ENCODE measurements at regions not wholly inside any gene's neighbourhood (a gene's known extent, or its start where the extent isn't known, plus 50 kb on each side); places are given as distances from the start of the nearest gene placed in this dataset.
"Not testable (repeated sequence)": the region's sequence is repeated elsewhere in the genome, so short reads cannot be mapped to it uniquely, and the experiment has no call there.

DNA sequence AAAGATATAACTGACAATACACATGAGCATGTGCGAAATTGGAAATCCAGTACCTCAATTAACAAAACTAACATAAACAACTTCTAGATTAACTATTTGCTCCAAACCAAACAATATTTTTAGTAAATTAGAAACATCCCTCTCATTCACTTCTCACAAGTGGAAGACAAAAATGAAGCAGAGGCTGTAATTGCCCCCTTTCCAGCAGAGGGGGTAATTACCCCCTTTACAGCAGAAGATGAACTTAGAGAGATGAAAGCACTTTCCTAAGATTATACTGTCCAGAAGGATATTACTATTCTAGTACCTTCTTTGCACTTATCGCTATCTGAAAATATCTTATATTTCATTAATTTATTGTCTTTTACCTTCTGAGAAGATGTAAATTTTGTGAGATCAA lies 1025.2 kb downstream of the FSCB start:
- no peak for FAIRE-seq
- DNase-seq (ENCODE audit: insufficient read length, low spot score), result no peak

DNA sequence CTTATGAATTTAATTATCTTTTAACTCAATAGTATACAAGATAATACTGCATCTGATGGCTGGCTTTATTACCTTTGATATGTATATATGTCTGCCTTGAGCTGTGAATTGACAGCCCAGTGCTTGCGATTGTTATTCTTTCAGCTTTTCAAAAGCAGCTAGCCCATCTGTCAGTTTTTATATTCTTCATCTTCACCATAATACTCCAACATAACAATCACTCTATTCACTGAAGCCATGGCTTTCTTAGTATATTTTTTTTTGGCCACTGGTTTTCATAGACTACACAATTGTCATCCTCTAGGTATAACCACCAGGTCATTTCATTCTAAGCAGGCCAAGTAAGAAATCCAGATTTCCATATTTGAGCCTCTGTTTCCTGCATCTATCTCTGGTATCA lies 1026.1 kb downstream of the FSCB start:
- FAIRE-seq (no peak), DNase-seq (ENCODE audit: insufficient read length, low spot score) (no peak)

DNA sequence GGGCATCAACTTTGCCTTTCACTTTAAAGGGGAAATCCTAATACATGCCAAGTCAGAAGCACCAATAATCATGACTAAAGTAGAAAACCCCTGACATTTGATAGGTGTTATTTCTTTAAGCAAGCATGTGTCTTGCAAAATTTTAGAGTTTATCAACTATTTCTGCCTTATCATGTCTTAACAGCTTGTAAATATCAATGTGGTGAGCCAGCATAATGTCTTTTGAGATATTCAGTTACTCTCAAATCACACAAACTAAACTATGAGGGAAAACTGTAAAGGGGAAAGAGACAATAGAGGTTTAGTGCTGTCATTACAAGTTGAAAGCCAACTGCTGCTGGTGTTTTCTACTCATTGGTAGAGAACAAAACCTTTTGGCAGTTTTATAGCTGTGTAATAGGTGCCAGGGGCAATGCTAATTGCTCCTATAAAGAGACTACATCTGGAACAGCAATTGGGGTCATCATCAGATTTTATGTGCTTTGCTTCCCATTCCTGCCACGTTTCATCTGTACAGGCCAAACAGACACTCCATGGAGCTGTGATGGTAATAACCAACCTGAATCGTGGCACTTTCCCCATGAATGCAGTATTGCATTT lies 1027.4 kb downstream of the FSCB start:
- FAIRE-seq (no peak), DNase-seq (ENCODE audit: insufficient read length, low spot score) (no peak)

DNA sequence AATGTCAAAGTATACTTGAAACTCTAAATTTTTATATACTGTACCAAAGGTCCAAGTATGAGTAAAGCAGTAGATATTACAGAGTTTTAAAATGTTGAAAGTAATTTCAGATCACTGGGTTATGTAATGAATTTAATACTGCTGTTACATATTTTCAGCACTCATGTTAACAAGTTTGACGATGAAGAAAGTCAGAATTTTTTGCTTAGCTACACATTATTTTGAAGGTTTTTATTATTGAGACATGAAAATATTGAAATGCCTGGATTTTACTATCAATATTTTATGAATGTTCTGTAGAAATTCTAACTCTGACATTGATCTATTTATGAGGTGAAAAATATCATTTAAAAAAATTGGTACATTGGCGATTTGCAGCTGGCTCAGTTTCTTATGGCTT lies 1030.3 kb downstream of the FSCB start:
- no peak for FAIRE-seq
- no peak for DNase-seq (ENCODE audit: insufficient read length, low spot score)

DNA sequence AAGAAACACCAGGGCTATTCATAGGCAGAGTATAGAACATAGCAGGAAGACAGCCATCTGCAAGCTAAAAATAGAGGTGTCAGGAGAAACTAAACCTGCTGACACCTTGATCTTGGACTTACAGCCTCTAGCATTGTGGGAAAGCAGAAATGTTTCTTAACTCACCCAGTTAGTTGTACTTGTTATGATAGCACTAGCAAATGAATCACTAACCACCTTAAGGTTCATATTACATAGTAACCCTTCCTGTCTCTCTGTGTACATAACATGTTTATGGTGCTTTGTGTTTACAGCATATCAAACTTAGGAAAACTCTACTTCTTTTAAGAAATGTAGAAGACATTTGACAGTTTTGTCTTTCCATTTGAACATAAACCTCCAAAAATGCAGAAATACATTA lies 1031.3 kb downstream of the FSCB start:
- FAIRE-seq (no peak), DNase-seq (ENCODE audit: insufficient read length, low spot score) (no peak)

DNA sequence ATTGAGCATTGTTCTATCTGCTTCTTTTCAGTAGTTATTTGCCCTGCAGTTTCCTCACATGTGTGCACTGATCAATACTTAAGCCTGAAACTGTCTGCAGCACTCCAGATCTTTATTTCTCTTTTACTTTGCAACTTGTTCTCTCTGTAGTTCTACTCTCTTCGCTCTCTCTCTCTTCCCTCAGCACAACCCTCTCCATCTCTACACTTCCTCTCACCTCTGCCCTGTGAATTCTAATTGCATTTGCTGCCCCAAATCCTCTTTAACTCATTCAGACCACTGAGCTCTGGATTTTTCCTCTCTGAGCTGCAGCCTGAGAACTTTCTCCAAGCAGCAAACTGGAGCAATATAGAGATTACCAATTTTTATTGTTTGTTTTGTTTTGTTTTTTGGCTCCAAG lies 1035.5 kb downstream of the FSCB start:
- FAIRE-seq, result no peak
- no peak for DNase-seq (ENCODE audit: insufficient read length, low spot score)

DNA sequence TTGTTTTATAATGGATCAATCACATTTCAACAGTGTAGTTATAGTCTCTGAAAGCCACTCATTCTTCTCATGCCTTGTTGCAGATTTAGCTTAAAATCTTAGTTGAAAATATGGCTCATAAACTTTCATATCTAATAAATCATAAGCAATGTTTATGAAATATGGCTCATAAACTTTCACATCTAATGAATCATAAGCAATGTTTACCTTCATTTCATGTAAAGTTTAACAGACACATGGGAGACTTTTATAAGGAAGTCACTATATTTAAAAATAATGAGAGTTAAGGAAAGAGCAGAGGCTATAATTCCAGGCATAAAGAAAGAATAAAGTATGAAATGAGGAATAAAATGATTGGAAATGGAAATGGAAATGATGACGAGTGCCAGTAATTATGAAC lies 1042.1 kb downstream of the FSCB start:
- no peak for FAIRE-seq
- DNase-seq (ENCODE audit: insufficient read length, low spot score), result no peak

DNA sequence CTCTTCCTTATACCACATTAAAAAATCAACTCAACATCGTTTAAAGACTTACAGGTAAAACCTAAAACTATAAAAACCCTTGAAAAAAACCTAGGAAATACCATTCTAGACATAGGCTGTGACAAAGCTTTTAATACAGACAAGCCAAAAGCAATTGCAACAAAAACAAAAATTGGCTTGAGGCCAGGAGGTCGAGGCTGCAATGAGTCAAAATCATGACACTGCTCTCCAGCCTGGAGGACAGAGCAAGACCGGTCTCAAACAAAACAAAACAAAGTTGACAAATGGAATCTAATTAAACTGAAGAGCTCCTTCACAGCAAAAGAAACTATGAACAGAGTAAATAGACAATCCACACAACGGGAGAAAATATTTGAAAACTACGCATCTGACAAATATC lies 1057.8 kb downstream of the FSCB start:
- FAIRE-seq, result no peak
- DNase-seq (ENCODE audit: insufficient read length, low spot score), result no peak

DNA sequence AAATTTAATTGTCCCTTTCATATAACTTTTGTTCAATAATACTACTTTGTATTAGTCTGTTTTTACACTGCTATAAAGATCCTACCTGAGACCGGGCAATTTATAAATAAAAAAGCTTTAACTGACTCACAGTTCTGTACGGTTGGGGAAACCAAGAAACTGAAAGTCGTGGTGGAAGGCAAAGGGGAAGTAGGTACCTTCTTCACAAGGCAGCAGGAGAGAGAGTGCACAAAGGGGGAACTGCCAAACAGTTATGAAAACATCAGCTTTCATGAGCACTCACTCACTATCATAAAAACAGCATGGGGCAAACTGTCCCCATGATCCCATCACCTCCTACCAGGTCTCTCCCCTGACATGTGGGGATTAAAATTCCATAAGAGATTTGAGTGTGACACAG lies 1069.0 kb downstream of the FSCB start:
- no peak for DNase-seq (ENCODE audit: insufficient read length, low spot score)
- no peak for FAIRE-seq

DNA sequence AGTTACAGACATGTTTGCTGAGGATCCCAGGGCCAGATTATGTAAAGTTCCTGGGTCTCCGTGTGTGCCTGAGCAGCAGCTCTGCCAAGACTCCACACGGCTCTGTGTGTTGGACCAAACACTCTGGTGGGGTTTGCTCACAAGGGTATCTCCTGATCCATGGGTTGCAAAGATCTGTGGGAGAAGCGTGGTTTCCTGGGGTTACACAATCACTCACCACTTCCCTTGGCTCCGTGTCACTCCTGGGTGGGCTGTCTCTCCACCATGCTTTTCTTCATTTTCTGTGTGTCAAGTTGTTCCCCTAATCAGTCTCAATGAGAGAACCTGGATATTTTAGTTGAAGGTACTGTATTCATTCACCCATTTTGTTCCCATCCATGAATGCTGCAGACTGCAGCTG lies 1088.8 kb downstream of the FSCB start:
- DNase-seq (ENCODE audit: insufficient read length, low spot score), result no peak
- no peak for FAIRE-seq

DNA sequence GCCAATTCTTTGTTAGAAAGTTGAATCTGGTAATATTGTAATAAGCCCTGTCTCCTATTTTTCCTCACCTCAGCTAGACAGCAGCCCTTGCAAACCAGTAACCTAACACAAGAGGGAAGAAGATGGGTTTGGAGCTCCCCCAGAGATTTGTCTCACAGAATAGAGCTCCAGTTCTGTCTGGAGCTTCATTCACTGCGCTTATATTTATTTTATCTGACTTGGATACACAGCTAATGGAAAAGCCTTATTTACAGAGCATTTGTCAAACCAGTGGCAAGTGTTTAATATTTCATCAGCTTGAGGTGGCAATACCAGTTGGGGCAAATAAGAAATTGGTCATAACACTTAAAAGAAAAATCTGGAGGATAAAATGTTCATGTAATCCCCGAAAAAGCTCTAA lies 1094.0 kb downstream of the FSCB start:
- FAIRE-seq, result no peak

DNA sequence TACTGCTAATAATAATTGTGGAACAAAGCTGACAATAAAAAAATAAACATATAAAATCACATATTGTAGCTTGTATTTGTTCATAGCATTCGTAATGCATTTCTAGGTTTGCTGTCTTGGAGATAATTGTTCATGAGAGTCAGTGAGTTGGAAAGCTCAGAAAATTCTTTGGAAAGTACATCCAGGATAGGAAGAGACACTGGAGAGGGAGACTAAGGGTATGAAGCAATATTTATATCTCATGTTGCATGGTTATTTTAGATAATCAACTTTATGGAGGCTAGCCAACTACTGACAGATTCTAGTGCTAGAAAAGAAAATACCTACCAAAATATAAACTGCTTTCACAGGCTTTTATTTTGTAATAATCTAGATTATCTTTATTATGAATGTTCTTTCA lies 1095.2 kb downstream of the FSCB start:
- FAIRE-seq (no peak), DNase-seq (ENCODE audit: insufficient read length, low spot score) (no peak)

More for the DNA sequence above, 1094.0 kb downstream of the FSCB start:
- DNase-seq (ENCODE audit: insufficient read length, low spot score), result no peak

DNA sequence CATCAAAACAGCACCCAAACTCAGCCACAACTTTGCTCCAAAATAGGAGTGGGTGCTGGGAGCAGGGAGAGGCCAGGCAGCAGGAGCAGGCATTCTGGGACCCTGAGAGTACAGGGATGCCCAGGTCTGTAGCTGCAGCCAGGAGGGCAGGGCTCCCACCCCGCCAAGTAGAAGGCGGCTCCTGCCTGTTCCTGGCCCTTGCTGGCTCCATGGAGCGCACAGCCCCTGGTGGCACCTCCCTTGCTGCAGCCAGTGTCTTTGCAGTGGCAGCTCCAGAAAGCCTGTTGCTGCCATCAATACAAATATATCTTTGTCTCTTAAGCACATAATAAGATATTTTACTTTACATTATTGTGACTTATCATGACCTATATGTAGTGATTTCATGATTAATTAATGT lies 1096.5 kb downstream of the FSCB start:
- FAIRE-seq (no peak), DNase-seq (ENCODE audit: insufficient read length, low spot score) (no peak)

DNA sequence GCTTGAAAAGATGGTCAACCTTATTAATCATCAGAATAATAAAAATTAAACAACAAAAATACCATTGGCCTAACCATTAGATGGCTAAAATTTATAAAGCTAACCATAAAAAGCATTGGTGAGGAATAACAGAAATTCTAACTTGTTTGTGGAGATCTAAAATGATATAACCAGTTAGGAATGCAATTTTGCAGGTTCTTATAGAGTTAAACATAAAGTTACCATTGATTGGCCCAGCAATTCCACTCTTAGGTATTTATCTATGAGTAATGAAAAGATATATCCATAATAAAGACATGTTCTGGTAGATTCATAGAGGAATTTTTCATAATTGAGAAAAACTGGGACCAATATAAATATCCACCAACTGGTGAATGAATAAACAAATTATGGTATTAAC lies 1098.6 kb downstream of the FSCB start:
- DNase-seq (ENCODE audit: insufficient read length, low spot score) (no peak), FAIRE-seq (no peak)

DNA sequence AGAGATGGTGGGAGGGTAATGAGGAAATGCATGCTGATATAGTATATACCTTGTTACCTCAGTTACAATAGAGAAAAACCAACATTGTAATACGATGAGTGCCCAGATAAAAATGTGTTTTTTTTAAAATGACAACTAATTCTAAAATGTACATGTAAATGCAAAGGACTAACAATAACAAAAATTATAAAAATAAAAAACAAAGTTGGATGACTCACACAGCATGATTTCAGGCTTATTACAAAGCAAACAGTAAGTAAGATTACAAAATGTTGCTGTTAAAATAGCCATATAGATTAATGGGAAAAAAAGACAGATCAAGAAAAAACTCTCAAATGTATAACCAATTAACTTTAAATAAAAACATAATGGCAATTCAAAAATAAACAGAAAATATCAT lies 1099.4 kb downstream of the FSCB start:
- DNase-seq (ENCODE audit: insufficient read length, low spot score) (no peak), FAIRE-seq (no peak)

DNA sequence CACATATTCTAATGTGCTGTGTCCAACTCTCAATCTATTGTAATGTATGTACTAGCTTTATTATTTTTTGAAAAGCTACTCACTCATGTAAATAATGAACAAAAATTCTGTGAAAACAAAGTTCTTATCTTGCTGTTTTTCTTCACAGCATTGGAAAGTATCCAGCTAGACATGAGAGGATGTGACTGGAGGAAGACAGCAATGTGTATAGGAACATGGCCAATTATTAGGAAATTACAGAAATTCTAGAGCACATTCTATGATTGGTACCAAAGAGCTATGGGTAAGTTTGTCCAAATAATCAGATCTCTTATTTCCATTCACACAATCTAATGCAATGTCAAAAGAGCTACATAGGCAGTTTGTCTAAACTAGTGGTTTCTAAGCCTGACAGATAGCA lies 1100.2 kb downstream of the FSCB start:
- DNase-seq (ENCODE audit: insufficient read length, low spot score) (no peak), FAIRE-seq (no peak)

DNA sequence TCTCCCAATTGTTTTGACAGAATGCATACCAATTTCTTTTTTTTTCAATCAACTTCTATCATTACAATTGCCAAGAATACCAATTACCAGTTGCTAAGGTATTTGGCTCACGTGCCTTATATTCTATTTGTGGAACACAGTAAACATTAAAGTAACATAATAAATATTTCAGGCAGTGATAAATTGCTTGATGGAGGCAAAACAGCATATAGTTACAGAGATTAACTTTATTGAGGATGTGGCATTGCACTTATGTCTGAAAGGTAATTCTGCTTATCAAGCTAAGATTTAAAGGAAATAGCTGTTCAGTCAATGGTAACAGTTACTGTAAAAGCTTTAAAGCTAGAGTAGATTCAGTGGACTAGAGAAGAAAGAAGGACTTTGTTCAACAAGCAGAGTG lies 1107.8 kb downstream of the FSCB start:
- no peak for DNase-seq (ENCODE audit: insufficient read length, low spot score)
- no peak for FAIRE-seq

DNA sequence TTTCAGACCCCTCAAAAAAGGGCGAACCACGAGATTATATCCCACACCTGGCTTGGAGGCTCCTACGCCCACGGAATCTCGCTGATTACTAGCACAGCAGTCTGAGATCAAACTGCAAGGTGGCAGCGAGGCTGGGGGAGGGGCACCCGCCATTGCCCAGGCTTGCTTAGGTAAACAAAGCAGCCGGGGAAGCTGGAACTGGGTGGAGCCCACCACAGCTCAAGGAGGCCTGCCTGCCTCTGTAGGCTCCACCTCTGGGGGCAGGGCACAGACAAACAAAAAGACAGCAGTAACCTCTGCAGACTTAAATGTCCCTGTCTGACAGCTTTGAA lies 1136.6 kb downstream of the FSCB start:
- FAIRE-seq; DNase-seq (ENCODE audit: insufficient read length, low spot score): not testable (repeated sequence)

DNA sequence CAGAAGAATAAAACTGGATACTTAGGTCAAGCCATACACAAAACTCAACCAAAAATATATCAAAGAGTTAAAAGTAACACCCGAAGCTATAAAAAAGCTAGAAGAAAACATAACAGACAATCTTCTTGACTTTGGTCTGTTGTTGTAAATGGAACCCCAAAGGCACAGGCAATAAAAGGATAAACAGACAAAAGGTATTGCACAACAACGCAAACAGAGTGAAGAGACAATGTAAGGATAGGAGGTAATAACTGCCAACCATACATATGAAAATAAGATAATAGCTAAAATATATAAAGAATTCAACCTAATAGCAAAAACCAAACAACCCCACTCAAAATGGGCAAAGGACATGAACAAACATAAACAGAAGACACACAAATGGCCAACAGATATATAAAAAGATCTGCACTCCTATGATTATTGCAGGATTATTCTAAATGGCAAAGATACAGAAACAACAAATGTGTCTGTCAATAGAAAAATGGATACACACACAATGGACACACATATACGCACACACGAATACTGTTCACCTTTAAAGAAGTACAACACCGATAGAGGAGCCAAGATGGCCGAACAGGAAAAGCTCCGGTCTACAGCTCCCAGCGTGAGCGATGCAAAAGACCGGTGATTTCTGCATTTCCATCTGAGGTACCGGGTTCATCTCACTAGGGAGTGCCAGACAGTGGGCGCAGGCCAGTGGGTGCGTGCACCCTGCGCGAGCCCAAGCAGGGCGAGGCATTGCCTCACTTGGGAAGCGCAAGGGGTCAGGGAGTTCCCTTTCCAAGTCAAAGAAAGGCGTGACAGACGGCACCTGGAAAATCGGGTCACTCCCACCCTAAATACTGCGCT lies 1137.1 kb downstream of the FSCB start:
- DNase-seq (ENCODE audit: insufficient read length, low spot score), result no peak
- FAIRE-seq, result no peak

DNA sequence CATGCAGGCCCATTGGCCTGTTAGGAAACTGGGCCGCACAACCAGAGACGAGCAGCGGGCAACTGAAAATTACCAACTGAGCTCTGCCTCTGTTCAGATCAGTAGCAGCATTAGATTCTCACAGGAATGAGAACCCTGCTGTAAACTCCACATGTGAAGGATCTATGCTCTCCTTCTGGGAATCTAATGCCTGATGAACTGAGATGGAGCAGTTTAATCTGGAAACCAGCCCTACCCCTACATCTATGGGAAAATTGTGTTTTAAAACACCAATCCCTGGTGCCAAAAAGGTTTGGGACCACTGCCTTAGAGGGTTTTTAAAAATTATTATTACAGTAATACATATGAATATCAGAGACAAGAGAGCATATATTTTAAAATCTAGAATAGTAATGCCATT lies 1144.5 kb downstream of the FSCB start:
- no peak for FAIRE-seq

DNA sequence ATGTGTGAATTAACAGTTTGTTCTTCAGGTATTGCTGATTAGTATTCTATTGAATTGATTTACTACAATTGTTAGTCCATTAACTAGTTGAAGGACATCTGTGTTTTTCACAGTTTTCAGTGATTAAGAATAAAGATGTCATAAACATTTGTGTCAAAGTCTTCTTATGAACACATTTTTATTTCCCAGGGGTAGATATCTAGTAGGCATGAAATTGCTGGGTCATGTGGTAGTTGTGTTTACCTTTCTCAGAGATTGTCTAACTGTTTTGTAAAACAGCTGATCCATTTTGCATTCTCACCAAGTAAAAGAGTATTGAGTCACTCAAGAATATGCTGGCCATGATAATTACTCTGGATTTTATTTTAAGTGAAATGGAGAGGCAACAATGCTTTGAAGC lies 1145.3 kb downstream of the FSCB start:
- DNase-seq (ENCODE audit: insufficient read length, low spot score) (no peak), FAIRE-seq (no peak)

More for the DNA sequence above, 1144.5 kb downstream of the FSCB start:
- DNase-seq (ENCODE audit: insufficient read length, low spot score), result no peak

DNA sequence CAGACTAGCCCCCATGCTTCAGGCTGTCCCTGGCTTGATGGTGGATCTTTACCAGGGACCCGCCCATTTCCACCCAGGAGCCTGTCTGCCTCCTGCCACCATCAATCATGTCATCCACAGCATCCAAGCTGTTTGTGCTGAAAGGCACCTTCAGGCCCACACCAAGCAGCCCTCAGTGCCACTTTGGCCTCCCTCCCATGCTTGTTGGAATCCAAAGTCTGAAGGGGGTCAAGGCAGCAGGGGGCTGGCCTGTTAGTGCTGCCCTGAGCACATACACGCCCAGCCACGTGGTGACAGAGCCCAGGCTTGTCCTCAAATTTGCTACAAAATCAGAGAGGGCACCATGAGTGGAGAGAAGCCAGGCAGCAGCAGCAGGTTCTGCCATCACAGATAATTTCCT lies 1146.8 kb downstream of the FSCB start:
- FAIRE-seq (no peak), DNase-seq (ENCODE audit: insufficient read length, low spot score) (no peak)

DNA sequence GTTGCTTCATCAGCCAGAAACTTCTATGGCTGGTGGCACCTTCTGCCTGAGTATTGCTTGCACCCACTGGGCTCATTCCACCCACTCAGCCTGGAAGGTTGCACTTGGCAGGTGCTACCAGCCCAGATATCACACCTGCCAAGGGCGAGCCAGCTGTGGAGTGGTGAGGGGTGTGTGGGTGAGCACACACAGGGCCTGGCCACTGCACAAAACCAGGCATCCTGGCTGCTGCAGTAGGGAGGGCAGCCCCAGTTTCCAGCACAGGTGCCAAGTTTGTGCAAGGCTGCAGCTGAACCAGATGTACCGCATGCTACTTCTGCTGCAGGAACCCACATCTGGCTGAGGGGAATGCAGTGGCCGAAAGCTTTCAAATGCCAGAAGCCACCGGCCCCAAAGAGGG lies 1147.8 kb downstream of the FSCB start:
- no peak for DNase-seq (ENCODE audit: insufficient read length, low spot score)
- no peak for FAIRE-seq

Measured in GM19239 (cell line).